Fibroblast of mammary gland (primary cell): ENCODE measurements at regions not wholly inside any gene's neighbourhood (a gene's known extent, or its start where the extent isn't known, plus 50 kb on each side); places are given as distances from the start of the nearest gene placed in this dataset.

Experiments used
- DNase-seq: peaks from one replicate; pipeline ENCODE4 v3.0.0-alpha.2; 2010; ENCODE audit warnings: low read depth
- H3K4me3 ChIP-seq: 2 replicates; pipeline ENCODE4 v1.5.1; 2011; ENCODE audit warnings: low read depth, mild to moderate bottlenecking, low read length, moderate library complexity; ENCODE audit not compliant: control insufficient read depth
- TF ChIP-seq, protein P1 (sequence below): conservative IDR thresholded peaks from 2 replicates; pipeline ENCODE4 v1.5.1; 2011; ENCODE audit warnings: low read depth, low read length, inconsistent platforms; ENCODE audit not compliant: control insufficient read depth, insufficient read depth

DNA sequence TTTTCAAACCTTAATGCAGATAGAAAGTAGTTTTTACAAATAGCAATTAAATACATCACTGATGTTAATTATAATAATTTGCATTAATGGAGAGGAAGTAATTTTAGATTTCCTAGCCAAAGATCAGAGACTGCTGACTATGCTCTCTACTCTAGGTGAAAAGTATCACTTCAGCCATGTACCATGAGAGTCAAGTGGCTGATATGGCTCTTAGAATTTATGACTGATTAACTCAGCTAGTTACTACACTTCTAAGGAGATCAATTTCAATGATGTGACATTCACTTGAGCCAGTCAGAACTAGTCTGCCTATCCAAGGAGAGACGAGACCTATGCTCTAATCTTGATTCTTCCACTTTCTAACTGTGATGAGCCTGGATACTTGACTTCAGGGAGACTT lies 405.7 kb upstream of the RORA start:
- TF ChIP-seq, protein P1, sequence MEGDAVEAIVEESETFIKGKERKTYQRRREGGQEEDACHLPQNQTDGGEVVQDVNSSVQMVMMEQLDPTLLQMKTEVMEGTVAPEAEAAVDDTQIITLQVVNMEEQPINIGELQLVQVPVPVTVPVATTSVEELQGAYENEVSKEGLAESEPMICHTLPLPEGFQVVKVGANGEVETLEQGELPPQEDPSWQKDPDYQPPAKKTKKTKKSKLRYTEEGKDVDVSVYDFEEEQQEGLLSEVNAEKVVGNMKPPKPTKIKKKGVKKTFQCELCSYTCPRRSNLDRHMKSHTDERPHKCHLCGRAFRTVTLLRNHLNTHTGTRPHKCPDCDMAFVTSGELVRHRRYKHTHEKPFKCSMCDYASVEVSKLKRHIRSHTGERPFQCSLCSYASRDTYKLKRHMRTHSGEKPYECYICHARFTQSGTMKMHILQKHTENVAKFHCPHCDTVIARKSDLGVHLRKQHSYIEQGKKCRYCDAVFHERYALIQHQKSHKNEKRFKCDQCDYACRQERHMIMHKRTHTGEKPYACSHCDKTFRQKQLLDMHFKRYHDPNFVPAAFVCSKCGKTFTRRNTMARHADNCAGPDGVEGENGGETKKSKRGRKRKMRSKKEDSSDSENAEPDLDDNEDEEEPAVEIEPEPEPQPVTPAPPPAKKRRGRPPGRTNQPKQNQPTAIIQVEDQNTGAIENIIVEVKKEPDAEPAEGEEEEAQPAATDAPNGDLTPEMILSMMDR: no peak
- H3K4me3 ChIP-seq: no peak overlapping the region
- DNase-seq: no peak

DNA sequence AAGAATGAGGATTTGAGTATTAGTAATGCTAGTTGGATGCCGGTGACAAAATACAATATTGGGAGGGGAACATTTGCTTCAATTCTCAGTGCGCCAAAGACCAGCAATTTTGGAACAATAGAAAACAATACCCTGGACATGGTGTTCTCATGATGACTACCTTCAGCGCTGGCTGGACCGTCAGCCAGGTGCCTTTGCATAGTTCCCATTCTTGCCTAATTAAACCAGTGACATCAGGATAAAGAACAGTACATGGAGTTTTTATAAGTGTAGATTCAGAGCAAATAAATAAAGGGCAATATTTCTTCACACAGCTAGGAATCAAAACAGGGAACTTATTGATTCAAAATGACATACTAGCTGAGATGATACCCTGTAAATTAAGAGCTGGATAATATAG lies 404.8 kb upstream of the RORA start:
- TF ChIP-seq, protein P1: no peak
- no peak for DNase-seq

DNA sequence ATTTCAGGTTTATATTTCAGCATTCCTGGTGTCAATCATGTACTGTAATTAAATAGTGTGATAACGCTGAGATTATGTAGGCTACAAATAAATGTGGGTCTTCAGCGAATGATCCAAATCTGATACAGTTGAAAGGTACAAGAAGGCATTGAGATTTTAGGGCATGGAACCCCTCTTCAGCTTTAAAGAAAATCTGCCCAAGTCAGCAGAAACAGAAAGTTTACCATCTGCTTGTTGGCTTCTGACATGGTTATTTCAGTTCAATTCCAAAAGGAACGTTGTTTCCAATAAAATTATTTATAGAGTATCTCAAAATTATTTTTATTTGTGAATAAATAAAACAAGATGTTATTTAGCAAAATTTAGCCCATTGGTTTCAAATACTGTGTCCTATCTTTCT lies 400.2 kb upstream of the RORA start:
- no peak for DNase-seq
- H3K4me3 ChIP-seq: no peak overlapping the region
- TF ChIP-seq, protein P1: no peak

More for the DNA sequence above, 404.8 kb upstream of the RORA start:
- no peak overlapping the region for H3K4me3 ChIP-seq

DNA sequence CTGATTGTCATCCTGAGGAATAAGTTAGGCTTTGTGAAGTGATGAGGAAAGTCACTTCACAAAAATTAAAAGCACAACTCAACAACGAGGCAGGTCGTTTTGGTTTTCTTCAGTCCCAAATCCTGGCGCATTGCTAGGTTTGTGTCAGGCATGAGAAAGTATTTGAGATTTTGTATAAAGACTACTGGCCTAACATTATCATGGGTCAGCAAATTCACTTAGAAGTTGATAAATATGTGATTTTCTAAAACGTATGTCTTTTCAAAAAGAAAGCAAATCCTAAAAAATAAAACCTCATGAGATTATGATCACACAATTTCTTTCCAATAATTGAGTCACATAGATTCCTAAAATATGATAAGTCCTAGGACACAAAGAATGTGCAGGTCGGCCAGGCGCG lies 395.8 kb upstream of the RORA start:
- no peak overlapping the region for H3K4me3 ChIP-seq
- TF ChIP-seq, protein P1: no peak
- no peak for DNase-seq

DNA sequence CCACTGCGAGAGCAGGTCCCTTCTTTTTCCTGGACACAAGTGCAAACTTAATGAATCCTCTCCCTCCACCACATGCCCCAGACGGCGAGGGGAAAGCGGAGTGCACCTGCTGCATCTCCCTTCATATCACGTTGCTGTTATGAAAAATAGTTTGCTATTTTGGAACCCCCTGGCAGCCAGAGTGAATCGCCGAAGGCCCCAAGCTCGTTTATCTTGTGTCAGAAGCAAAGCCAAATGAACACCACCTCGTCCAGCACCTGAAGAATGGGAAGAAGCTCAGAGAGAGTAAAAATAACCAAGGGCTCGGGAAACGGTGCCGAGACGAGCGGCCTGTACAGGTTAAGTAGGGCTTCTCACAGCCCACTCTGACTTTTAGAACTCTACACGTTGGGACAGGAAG lies 394.6 kb upstream of the RORA start:
- no peak overlapping the region for H3K4me3 ChIP-seq
- TF ChIP-seq, protein P1: no peak
- no peak for DNase-seq

DNA sequence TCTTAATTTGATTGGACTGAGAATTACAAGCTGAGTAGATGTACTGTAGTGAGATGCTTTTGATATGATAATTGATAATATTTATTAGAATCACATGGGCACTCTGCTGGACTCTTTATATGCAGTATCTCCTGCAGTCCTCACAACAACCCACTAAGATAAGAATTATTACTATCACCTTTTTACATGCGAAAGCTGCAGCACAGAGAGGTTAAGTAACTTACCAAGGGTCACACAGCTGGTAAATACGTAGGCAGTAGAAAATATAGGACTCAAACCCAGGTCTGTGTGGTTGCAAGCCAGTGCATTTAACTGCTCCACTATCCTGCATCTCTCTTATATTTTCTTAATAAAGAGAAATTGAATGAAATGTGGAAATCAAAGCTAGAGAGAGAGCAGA lies 392.8 kb upstream of the RORA start:
- no peak for DNase-seq
- H3K4me3 ChIP-seq: no peak overlapping the region
- TF ChIP-seq, protein P1: no peak

DNA sequence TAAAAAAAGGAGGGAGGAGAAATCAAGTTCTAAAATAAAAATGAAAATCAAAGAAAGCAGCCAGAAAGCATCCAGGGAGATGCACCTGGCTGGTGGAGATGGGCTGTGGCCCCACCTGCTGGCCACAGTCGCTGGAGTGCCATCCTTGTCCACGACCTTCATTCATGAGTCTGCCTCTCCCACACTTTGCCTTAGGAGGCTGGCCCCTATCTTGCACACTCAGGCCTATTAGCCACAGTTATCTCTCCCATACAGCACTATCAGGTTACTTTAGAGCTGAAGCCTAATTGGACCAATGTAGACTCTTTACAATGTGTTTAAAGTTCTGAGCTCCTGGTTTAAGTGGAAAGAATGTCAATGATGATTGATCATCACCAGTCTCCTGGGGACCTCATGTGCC lies 392.0 kb upstream of the RORA start:
- peak; percentile 40 for DNase-seq
- TF ChIP-seq, protein P1: peak; percentile 54
- H3K4me3 ChIP-seq: no peak overlapping the region
